HAP-1 (cell line): ENCODE measurements at regions not wholly inside any gene's neighbourhood (a gene's known extent, or its start where the extent isn't known, plus 50 kb on each side); places are given as distances from the start of the nearest gene placed in this dataset.

Source experiments
- DNase-seq, 2 experiments: peaks; one replicate each; pipeline ENCODE4 v3.0.0-alpha.2; 2016 to 2020; ENCODE audit warnings: low spot score in 2 of 2
- H3K27me3 ChIP-seq: fragments of 250-450 bp; sonication (Bioruptor Pico); 2 replicates; pipeline ENCODE4 v1.5.1; 2020; ENCODE audit warnings: low read depth, mild to moderate bottlenecking, moderate library complexity
- H3K36me3 ChIP-seq: fragments of 250-450 bp; sonication (Bioruptor Pico); replicated peaks from 2 replicates; pipeline ENCODE4 v1.5.1; 2020; ENCODE audit warnings: mild to moderate bottlenecking
- H3K4me1 ChIP-seq: fragments of 250-450 bp; sonication (Bioruptor Pico); 2 replicates; pipeline ENCODE4 v1.5.1; 2020; ENCODE audit warnings: mild to moderate bottlenecking
- H3K4me3 ChIP-seq: fragments of 250-450 bp; sonication (Bioruptor Pico); 2 replicates; pipeline ENCODE4 v1.5.1; 2020; ENCODE audit warnings: mild to moderate bottlenecking, moderate library complexity
- H3K9me3 ChIP-seq: fragments of 250-450 bp; sonication (Bioruptor Pico); 2 replicates; pipeline ENCODE4 v1.5.1; 2020; ENCODE audit warnings: mild to moderate bottlenecking, moderate library complexity
- in situ Hi-C: fragments of 300-500 bp; cut with MboI; formaldehyde crosslinking; loops from 3 replicates; pipeline ENCODE4 v1.14.3; 2020; ENCODE audit warnings: low sequenced_read_pairs, inconsistent platforms, mixed read lengths

GRCh38 chr20:34163307-34163706 is 51.3 kb upstream of the EIF2S2 start:
- Histone ChIP-seq H3K4me1 (no peaks in the 10 kb centered on the region), H3K4me3 (no peak overlapping the region), H3K9me3 (no peaks in the 10 kb centered on the region), H3K27me3 (no peaks in the 10 kb centered on the region), H3K36me3 (no peaks in the 10 kb centered on the region)
- in situ Hi-C loops = no loop called here
- no peak for DNase-seq

- in situ Hi-C loops = no loop called here
- H3K4me3 ChIP-seq = no peak overlapping the region
- no peak for DNase-seq
Measured at GRCh38 chr20:34164381-34164984, 52.4 kb upstream of the EIF2S2 start.

GRCh38 chr20:34165018-34165619 is 53.1 kb upstream of the EIF2S2 start:
- H3K9me3 ChIP-seq = no peaks in the 10 kb centered on the region
- in situ Hi-C loops = no loop called here
- no peaks in the 10 kb centered on the region for H3K4me1 ChIP-seq
- H3K4me3 ChIP-seq = no peak overlapping the region
- H3K36me3 ChIP-seq = no peaks in the 10 kb centered on the region
- no peaks in the 10 kb centered on the region for H3K27me3 ChIP-seq
- no peak for DNase-seq

More at GRCh38 chr20:34164381-34164984, 52.4 kb upstream of the EIF2S2 start:
- no peaks in the 10 kb centered on the region for H3K27me3 ChIP-seq
- no peaks in the 10 kb centered on the region for H3K36me3 ChIP-seq
- no peaks in the 10 kb centered on the region for H3K4me1 ChIP-seq
- no peaks in the 10 kb centered on the region for H3K9me3 ChIP-seq

GRCh38 chr20:34171640-34172039 is 59.6 kb upstream of the EIF2S2 start:
- in situ Hi-C loops = no loop called here

GRCh38 chr20:34172926-34173325 is 60.9 kb upstream of the EIF2S2 start:
- no peaks in the 10 kb centered on the region for H3K9me3 ChIP-seq
- no peak for DNase-seq
- H3K4me3 ChIP-seq = no peak overlapping the region
- no peaks in the 10 kb centered on the region for H3K4me1 ChIP-seq
- H3K27me3 ChIP-seq = no peaks in the 10 kb centered on the region
- no peaks in the 10 kb centered on the region for H3K36me3 ChIP-seq
- in situ Hi-C loops = no loop called here

More at GRCh38 chr20:34171640-34172039, 59.6 kb upstream of the EIF2S2 start:
- no peak for DNase-seq
- no peaks in the 10 kb centered on the region for H3K4me1 ChIP-seq
- H3K36me3 ChIP-seq = no peaks in the 10 kb centered on the region
- H3K9me3 ChIP-seq = no peaks in the 10 kb centered on the region
- H3K4me3 ChIP-seq = no peak overlapping the region
- H3K27me3 ChIP-seq = no peaks in the 10 kb centered on the region

GRCh38 chr20:34175079-34175478 is 63.0 kb upstream of the EIF2S2 start:
- Histone ChIP-seq H3K36me3 (no peaks in the 10 kb centered on the region), H3K4me1 (no peaks in the 10 kb centered on the region), H3K9me3 (no peaks in the 10 kb centered on the region), H3K27me3 (no peaks in the 10 kb centered on the region), H3K4me3 (no peak overlapping the region)
- no peak for DNase-seq
- in situ Hi-C loops = no loop called here

GRCh38 chr20:34175879-34176278 is 63.8 kb upstream of the EIF2S2 start:
- H3K9me3 ChIP-seq = no peaks in the 10 kb centered on the region
- in situ Hi-C loops = no loop called here

GRCh38 chr20:34177052-34177451 is 64.2 kb upstream of the ASIP start:
- H3K9me3 ChIP-seq = no peaks in the 10 kb centered on the region
- no peak overlapping the region for H3K4me3 ChIP-seq
- no peaks in the 10 kb centered on the region for H3K27me3 ChIP-seq
- DNase-seq = no peak
- H3K36me3 ChIP-seq = no peaks in the 10 kb centered on the region
- H3K4me1 ChIP-seq = no peaks in the 10 kb centered on the region
- in situ Hi-C loops = no loop called here

More at GRCh38 chr20:34175879-34176278, 63.8 kb upstream of the EIF2S2 start:
- no peak for DNase-seq
- Histone ChIP-seq H3K27me3 (no peaks in the 10 kb centered on the region), H3K4me1 (no peaks in the 10 kb centered on the region), H3K36me3 (no peaks in the 10 kb centered on the region), H3K4me3 (no peak overlapping the region)

- in situ Hi-C loops = no loop called here
- H3K4me1 ChIP-seq = no peaks in the 10 kb centered on the region
- no peaks in the 10 kb centered on the region for H3K27me3 ChIP-seq
- no peaks in the 10 kb centered on the region for H3K9me3 ChIP-seq
- no peak overlapping the region for H3K4me3 ChIP-seq
- DNase-seq = no peak
- H3K36me3 ChIP-seq = no peaks in the 10 kb centered on the region
Measured at GRCh38 chr20:34179637-34180360, 61.4 kb upstream of the ASIP start.

GRCh38 chr20:34180460-34181120 is 60.6 kb upstream of the ASIP start:
- no peak overlapping the region for H3K4me3 ChIP-seq
- in situ Hi-C loops = no loop called here
- DNase-seq = no peak
- H3K36me3 ChIP-seq = no peaks in the 10 kb centered on the region
- no peaks in the 10 kb centered on the region for H3K27me3 ChIP-seq
- H3K4me1 ChIP-seq = no peaks in the 10 kb centered on the region
- no peaks in the 10 kb centered on the region for H3K9me3 ChIP-seq

- no peak for DNase-seq
- Histone ChIP-seq H3K4me1 (no peaks in the 10 kb centered on the region), H3K9me3 (no peaks in the 10 kb centered on the region), H3K27me3 (0 out of 2 replicates have a peak, but pooled peaks cover 3% of the 10 kb centered on the region), H3K4me3 (no peak overlapping the region), H3K36me3 (no peaks in the 10 kb centered on the region)
- in situ Hi-C loops = no loop called here
Measured at GRCh38 chr20:34181484-34181883, 59.7 kb upstream of the ASIP start.

GRCh38 chr20:34185766-34186620 is 55.2 kb upstream of the ASIP start:
- no peak for DNase-seq
- Histone ChIP-seq H3K4me1 (no peaks in the 10 kb centered on the region), H3K4me3 (no peak overlapping the region), H3K9me3 (no peaks in the 10 kb centered on the region), H3K27me3 (peaks cover 14% of the 10 kb centered on the region), H3K36me3 (no peaks in the 10 kb centered on the region)
- in situ Hi-C loops = no loop called here

GRCh38 chr20:34189572-34190163 is 51.6 kb upstream of the ASIP start:
- Histone ChIP-seq H3K36me3 (no peaks in the 10 kb centered on the region), H3K4me1 (no peaks in the 10 kb centered on the region), H3K4me3 (no peak overlapping the region), H3K9me3 (no peaks in the 10 kb centered on the region), H3K27me3 (peaks cover 17% of the 10 kb centered on the region)
- in situ Hi-C loops = loop anchor here (10.0 kb wide), 1 partner anchor 575 kb away; no protein-coding TSS in a partner anchor
- no peak for DNase-seq
